TTC549 (cell line): ENCODE measurements at regions not wholly inside any gene's neighbourhood (a gene's known extent, or its start where the extent isn't known, plus 50 kb on each side); places are given as distances from the start of the nearest gene placed in this dataset.
A peak's percentile ranks its signal among the peaks of the same experiment; 100 is the strongest.
"Not testable (repeated sequence)": the region's sequence is repeated elsewhere in the genome, so short reads cannot be mapped to it uniquely, and the experiment has no call there.

Experiments used
- FAIRE-seq: peaks from 2 replicates; lab custom pipeline; 2012; peaks lifted over from hg19 to GRCh38; lab: Jason Lieb, UNC

GRCh38 chr4:123674762-123675465 lies 278.3 kb downstream of the SPRY1 start:
- FAIRE-seq, result no peak

GRCh38 chr4:123675567-123675966 lies 279.0 kb downstream of the SPRY1 start:
- peak; percentile 92 for FAIRE-seq

GRCh38 chr4:123676071-123676889 lies 279.7 kb downstream of the SPRY1 start:
- FAIRE-seq, result no peak

GRCh38 chr4:123676890-123677229 lies 280.3 kb downstream of the SPRY1 start:
- no peak for FAIRE-seq

GRCh38 chr4:123682931-123683330 lies 286.3 kb downstream of the SPRY1 start:
- no peak for FAIRE-seq

- not testable (repeated sequence) for FAIRE-seq
Measured at GRCh38 chr4:123684937-123685336, 288.3 kb downstream of the SPRY1 start.

GRCh38 chr4:123695531-123695930 lies 298.9 kb downstream of the SPRY1 start:
- not testable (repeated sequence) for FAIRE-seq

- no peak for FAIRE-seq
Measured at GRCh38 chr4:123696687-123697086, 300.1 kb downstream of the SPRY1 start.

- FAIRE-seq, result no peak
Measured at GRCh38 chr4:123698556-123698955, 302.0 kb downstream of the SPRY1 start.

- FAIRE-seq, result no peak
Measured at GRCh38 chr4:123699880-123700771, 303.5 kb downstream of the SPRY1 start.

- no peak for FAIRE-seq
Measured at GRCh38 chr4:123701131-123701575, 304.6 kb downstream of the SPRY1 start.

GRCh38 chr4:123705419-123705818 lies 308.8 kb downstream of the SPRY1 start:
- no peak for FAIRE-seq

- no peak for FAIRE-seq
Measured at GRCh38 chr4:123706973-123707372, 310.4 kb downstream of the SPRY1 start.

GRCh38 chr4:123708902-123709301 lies 312.3 kb downstream of the SPRY1 start:
- FAIRE-seq, result no peak

- FAIRE-seq, result no peak
Measured at GRCh38 chr4:123709336-123709735, 312.7 kb downstream of the SPRY1 start.

GRCh38 chr4:123731035-123731434 lies 334.4 kb downstream of the SPRY1 start:
- FAIRE-seq, result no peak

GRCh38 chr4:123737156-123737555 lies 340.6 kb downstream of the SPRY1 start:
- FAIRE-seq, result peak; percentile 22

GRCh38 chr4:123739806-123740205 lies 343.2 kb downstream of the SPRY1 start:
- no peak for FAIRE-seq

- peak; percentile 97 for FAIRE-seq
Measured at GRCh38 chr4:123740236-123740635, 343.6 kb downstream of the SPRY1 start.

- peak; percentile 100 for FAIRE-seq
Measured at GRCh38 chr4:123741906-123742305, 345.3 kb downstream of the SPRY1 start.

GRCh38 chr4:123743848-123744247 lies 347.3 kb downstream of the SPRY1 start:
- no peak for FAIRE-seq

GRCh38 chr4:123744664-123745290 lies 348.2 kb downstream of the SPRY1 start:
- FAIRE-seq, result peak; percentile 100
